ENCODE measurements at regions not wholly inside any gene's neighbourhood (a gene's known extent, or its start where the extent isn't known, plus 50 kb on each side); places are given as distances from the start of the nearest gene placed in this dataset.
A peak's percentile ranks its signal among the peaks of the same experiment; 100 is the strongest.

DNA sequence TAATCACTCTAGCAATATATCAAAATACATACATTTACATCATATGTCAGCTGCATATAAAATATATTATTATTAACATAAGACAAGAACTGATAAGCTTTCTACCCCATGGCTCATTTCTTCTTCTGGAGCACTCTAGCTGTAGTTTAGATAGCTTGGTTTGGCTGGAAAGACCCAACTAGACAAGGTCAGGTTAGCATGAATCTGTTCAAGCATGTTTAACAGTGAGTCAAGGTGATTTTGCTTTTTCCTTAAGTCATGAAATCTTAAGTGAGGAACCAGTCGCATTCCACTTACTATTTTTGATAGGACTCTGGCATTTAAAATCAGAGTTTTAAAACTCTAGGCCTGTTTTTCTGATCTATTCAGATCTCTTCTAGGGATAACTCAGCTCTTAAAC is 157.0 kb upstream of the PDGFD start:
- H3K27me3 Mint-ChIP-seq (ENCODE audit: low read depth, unreplicated experiment) = no peaks in the 10 kb centered on the region
- Histone ChIP-seq H4K20me1 (ENCODE audit: insufficient read depth, low read length) (no peaks in the 10 kb centered on the region), H3K27ac (ENCODE audit: low read depth, low read length) (no peak overlapping the region), H2AFZ (ENCODE audit: low read depth, low read length) (no peak overlapping the region), H3K9ac (ENCODE audit: low read length) (no peak overlapping the region), H3K79me2 (ENCODE audit: insufficient read depth, low read length) (no peaks in the 10 kb centered on the region), H3K9me3 (ENCODE audit: insufficient read depth, low read depth, low read length) (no peaks in the 10 kb centered on the region), H3K36me3 (ENCODE audit: insufficient read depth, low read length) (no peaks in the 10 kb centered on the region), H3K27me3 (ENCODE audit: insufficient read depth, low read length) (no peaks in the 10 kb centered on the region), H3K4me3 (ENCODE audit: insufficient read depth, low read depth, low read length) (no peak overlapping the region), H3K4me1 (ENCODE audit: insufficient read depth, low read length) (no peaks in the 10 kb centered on the region), H3K4me2 (ENCODE audit: low read length) (no peak overlapping the region)
- no peak for TF ChIP-seq EZH2 (IDR thresholded peaks at IDR 0.05; ENCODE audit: insufficient read depth, low read length)
- TF ChIP-seq, protein P1, sequence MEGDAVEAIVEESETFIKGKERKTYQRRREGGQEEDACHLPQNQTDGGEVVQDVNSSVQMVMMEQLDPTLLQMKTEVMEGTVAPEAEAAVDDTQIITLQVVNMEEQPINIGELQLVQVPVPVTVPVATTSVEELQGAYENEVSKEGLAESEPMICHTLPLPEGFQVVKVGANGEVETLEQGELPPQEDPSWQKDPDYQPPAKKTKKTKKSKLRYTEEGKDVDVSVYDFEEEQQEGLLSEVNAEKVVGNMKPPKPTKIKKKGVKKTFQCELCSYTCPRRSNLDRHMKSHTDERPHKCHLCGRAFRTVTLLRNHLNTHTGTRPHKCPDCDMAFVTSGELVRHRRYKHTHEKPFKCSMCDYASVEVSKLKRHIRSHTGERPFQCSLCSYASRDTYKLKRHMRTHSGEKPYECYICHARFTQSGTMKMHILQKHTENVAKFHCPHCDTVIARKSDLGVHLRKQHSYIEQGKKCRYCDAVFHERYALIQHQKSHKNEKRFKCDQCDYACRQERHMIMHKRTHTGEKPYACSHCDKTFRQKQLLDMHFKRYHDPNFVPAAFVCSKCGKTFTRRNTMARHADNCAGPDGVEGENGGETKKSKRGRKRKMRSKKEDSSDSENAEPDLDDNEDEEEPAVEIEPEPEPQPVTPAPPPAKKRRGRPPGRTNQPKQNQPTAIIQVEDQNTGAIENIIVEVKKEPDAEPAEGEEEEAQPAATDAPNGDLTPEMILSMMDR (IDR thresholded peaks at IDR 0.05; ENCODE audit: insufficient read depth, low read depth, low read length) = no peak
- no peak overlapping the region for H3K27ac Mint-ChIP-seq (ENCODE audit: unreplicated experiment)
- DNase-seq (ENCODE audit: low read depth) = no peak
- no peaks in the 10 kb centered on the region for H3K36me3 Mint-ChIP-seq (ENCODE audit: low read depth, unreplicated experiment)
- peaks cover 5% of the 10 kb centered on the region for H3K4me1 Mint-ChIP-seq (ENCODE audit: low read depth, unreplicated experiment)
- no peak overlapping the region for H3K4me3 Mint-ChIP-seq (ENCODE audit: unreplicated experiment)
- H3K9me3 Mint-ChIP-seq (ENCODE audit: unreplicated experiment) = peaks cover 2% of the 10 kb centered on the region
- FAIRE-seq = no peak

DNA sequence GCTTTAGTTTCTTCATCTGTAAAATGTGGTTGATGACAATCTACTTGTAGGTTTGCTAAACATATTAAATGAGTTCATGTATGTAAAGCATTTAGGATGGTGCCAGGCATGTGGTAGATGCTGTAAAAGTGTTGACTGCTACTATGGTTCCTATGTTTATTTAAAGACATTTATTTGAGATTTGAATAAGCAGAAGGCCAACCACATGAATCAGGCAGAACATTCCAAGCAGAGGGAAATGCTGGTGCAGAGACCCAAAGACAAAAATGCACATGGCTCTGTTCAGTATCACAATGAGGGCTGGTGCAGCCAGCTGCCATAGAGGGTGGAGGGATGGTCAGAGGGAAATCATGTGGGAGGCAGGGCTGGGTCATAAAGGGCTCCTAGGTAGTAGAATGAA is 156.2 kb upstream of the PDGFD start:
- H4K20me1 ChIP-seq (ENCODE audit: insufficient read depth, low read length) = no peaks in the 10 kb centered on the region
- Mint-ChIP-seq H3K27me3 (ENCODE audit: low read depth, unreplicated experiment) (no peaks in the 10 kb centered on the region), H3K9me3 (ENCODE audit: unreplicated experiment) (peaks cover 2% of the 10 kb centered on the region), H3K4me3 (ENCODE audit: unreplicated experiment) (no peak overlapping the region), H3K4me1 (ENCODE audit: low read depth, unreplicated experiment) (peaks cover 5% of the 10 kb centered on the region), H3K36me3 (ENCODE audit: low read depth, unreplicated experiment) (no peaks in the 10 kb centered on the region), H3K27ac (ENCODE audit: unreplicated experiment) (peak overlapping the region; percentile 13)
- FAIRE-seq = no peak
- no peak overlapping the region for H3K4me2 ChIP-seq (ENCODE audit: low read length)
- no peak overlapping the region for H3K27ac ChIP-seq (ENCODE audit: low read depth, low read length)
- H3K9me3 ChIP-seq (ENCODE audit: insufficient read depth, low read depth, low read length) = no peaks in the 10 kb centered on the region
- no peak overlapping the region for H3K4me3 ChIP-seq (ENCODE audit: insufficient read depth, low read depth, low read length)
- no peak overlapping the region for H3K9ac ChIP-seq (ENCODE audit: low read length)
- TF ChIP-seq EZH2 (IDR thresholded peaks at IDR 0.05; ENCODE audit: insufficient read depth, low read length) = no peak
- TF ChIP-seq, protein P1 (IDR thresholded peaks at IDR 0.05; ENCODE audit: insufficient read depth, low read depth, low read length) = no peak
- DNase-seq (ENCODE audit: low read depth) = peak; percentile 40
- no peaks in the 10 kb centered on the region for H3K79me2 ChIP-seq (ENCODE audit: insufficient read depth, low read length)
- no peaks in the 10 kb centered on the region for H3K27me3 ChIP-seq (ENCODE audit: insufficient read depth, low read length)
- no peaks in the 10 kb centered on the region for H3K36me3 ChIP-seq (ENCODE audit: insufficient read depth, low read length)
- no peaks in the 10 kb centered on the region for H3K4me1 ChIP-seq (ENCODE audit: insufficient read depth, low read length)
- H2AFZ ChIP-seq (ENCODE audit: low read depth, low read length) = no peak overlapping the region

DNA sequence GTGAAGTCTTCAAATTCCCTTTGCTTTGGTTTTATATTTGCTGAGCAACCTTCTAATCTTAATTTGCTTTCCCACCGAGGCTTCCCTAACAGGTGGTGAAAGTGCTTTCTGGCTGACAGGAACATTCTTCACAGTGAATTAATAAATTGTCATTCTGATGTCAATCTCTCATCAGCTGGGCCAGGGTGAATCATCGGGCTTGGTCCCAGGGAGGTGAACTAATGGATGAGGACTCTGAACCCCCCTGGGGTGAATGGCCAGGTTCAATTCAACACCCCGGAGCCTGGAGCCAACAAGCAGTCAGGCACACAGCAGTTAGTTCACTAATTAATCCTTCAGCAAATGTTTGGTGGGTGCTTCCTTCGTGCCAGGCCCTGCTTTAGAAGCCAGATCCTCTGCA is 155.4 kb upstream of the PDGFD start:
- no peak overlapping the region for H3K4me3 ChIP-seq (ENCODE audit: insufficient read depth, low read depth, low read length)
- Mint-ChIP-seq H3K9me3 (ENCODE audit: unreplicated experiment) (peaks cover 2% of the 10 kb centered on the region), H3K4me3 (ENCODE audit: unreplicated experiment) (no peak overlapping the region), H3K4me1 (ENCODE audit: low read depth, unreplicated experiment) (peaks cover 5% of the 10 kb centered on the region), H3K27ac (ENCODE audit: unreplicated experiment) (peak overlapping the region; percentile 72), H3K36me3 (ENCODE audit: low read depth, unreplicated experiment) (no peaks in the 10 kb centered on the region), H3K27me3 (ENCODE audit: low read depth, unreplicated experiment) (no peaks in the 10 kb centered on the region)
- H3K4me1 ChIP-seq (ENCODE audit: insufficient read depth, low read length) = no peaks in the 10 kb centered on the region
- TF ChIP-seq, protein P1 (IDR thresholded peaks at IDR 0.05; ENCODE audit: insufficient read depth, low read depth, low read length) = no peak
- no peak for TF ChIP-seq EZH2 (IDR thresholded peaks at IDR 0.05; ENCODE audit: insufficient read depth, low read length)
- H3K27me3 ChIP-seq (ENCODE audit: insufficient read depth, low read length) = no peaks in the 10 kb centered on the region
- H3K9ac ChIP-seq (ENCODE audit: low read length) = no peak overlapping the region
- no peaks in the 10 kb centered on the region for H3K36me3 ChIP-seq (ENCODE audit: insufficient read depth, low read length)
- H4K20me1 ChIP-seq (ENCODE audit: insufficient read depth, low read length) = no peaks in the 10 kb centered on the region
- no peaks in the 10 kb centered on the region for H3K9me3 ChIP-seq (ENCODE audit: insufficient read depth, low read depth, low read length)
- FAIRE-seq (no peak), DNase-seq (ENCODE audit: low read depth) (no peak)
- no peak overlapping the region for H3K4me2 ChIP-seq (ENCODE audit: low read length)
- H3K79me2 ChIP-seq (ENCODE audit: insufficient read depth, low read length) = no peaks in the 10 kb centered on the region
- no peak overlapping the region for H3K27ac ChIP-seq (ENCODE audit: low read depth, low read length)
- no peak overlapping the region for H2AFZ ChIP-seq (ENCODE audit: low read depth, low read length)
